Ramos (cell line): ENCODE measurements at regions not wholly inside any gene's neighbourhood (a gene's known extent, or its start where the extent isn't known, plus 50 kb on each side); places are given as distances from the start of the nearest gene placed in this dataset.

Experiments used
- in situ Hi-C: fragments of 300-500 bp; cut with MboI; formaldehyde crosslinking; loops from one replicate; pipeline ENCODE4 v1.14.3; 2022; ENCODE audit warnings: low sequenced_read_pairs; ENCODE audit not compliant: unreplicated experiment

DNA sequence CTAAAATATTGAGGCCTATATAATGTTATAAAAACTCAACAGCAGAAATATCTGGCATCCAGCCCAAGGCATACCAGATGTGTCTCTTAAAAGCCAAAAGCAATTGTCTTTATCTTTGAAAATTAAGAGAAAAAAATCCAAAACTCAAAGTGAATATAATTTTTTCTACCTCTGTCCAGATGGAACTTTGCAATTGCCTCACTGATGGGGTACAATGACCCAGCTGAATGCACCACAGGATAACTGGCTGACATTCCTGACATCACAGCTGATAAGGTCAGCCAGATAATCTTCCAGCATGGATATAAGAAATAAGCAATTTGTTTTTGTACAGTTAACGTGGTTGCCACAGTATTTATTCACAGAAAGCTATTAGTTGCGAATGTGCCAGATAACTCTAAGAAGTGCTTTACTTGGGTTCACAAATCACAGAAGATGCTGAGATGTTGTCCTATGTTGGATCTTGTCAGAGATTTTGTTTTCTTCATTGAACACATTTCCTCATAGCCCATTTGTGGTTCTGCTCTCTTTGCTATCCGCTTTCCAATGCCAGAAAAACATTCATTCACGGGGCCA is 566.9 kb upstream of the CCDC54 start:
- in situ Hi-C loops, result no loop called here

DNA sequence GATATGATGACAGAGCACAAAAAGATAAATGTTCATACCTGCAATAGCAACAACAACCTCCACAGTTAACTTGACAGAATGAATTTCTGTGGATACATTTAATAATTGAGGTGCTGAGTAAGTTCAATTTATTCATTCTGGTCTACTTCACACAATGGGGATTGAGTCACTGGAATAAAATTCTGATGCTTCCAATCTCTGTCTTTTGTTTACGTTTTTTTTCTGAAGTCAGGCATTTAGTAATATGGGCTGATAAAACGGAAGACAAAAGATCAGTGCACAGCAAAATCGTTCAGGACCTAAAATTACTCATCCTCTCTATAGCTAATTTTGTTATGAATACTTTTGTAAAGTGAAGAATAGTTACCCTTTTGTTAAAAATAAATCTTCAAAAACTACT is 565.9 kb upstream of the CCDC54 start:
- in situ Hi-C loops, result no loop called here

DNA sequence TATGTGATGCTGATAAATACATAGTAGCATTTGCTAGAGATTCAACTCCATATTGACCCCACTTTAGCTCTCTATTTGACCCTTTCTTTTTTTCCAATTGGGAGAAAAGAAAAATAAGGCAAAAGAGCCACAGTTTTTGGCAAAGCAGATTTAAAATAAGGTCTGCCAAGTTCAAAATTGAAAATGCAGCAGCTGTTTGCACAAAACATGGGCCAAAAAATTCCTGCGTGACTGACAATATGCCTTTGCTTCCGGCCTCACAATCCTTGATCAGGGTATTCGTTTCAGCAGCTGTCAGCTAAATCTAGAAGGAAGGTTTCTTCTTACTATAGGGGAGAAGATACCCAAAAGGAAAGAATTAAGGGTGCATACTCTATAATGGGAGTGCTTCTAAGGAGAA is 563.5 kb upstream of the CCDC54 start:
- in situ Hi-C loops, result no loop called here

DNA sequence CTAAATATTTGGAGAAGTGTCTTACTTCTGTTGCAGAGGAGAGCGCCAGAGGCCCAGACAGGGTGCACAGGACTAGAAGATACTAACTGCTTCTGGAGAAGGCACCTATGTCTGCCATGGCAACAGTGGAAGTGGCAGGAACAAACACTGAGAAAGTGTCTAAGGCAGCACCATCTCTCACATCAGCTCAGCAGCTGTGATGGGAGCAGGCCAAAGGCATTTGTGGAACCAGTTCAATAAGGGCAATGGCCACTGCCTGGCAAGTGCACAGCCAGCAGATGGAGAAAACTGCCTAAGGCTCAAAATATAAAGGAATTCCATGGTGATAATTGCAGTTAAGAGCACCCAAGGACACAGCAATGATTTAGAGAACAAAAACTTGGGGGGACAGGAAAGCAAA is 563.0 kb upstream of the CCDC54 start:
- in situ Hi-C loops, result no loop called here

DNA sequence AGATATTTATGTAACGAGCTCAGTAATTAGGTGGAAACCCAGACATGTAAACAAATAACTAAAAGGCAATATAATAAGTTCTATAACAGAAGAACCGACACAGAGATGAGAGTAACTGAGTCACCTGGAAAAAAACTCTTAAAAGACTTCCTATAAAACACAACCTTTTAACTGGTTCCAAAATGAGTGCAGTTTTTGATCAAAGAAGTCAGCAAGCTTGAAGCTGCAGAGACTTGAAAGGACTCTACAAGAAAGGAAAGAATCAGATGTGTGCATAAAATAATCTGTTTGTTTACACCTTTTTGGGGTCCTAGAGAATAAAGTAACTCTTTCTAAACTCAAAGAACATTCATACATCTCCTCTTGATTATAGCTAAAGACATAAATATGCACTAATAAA is 560.4 kb upstream of the CCDC54 start:
- in situ Hi-C loops, result no loop called here

DNA sequence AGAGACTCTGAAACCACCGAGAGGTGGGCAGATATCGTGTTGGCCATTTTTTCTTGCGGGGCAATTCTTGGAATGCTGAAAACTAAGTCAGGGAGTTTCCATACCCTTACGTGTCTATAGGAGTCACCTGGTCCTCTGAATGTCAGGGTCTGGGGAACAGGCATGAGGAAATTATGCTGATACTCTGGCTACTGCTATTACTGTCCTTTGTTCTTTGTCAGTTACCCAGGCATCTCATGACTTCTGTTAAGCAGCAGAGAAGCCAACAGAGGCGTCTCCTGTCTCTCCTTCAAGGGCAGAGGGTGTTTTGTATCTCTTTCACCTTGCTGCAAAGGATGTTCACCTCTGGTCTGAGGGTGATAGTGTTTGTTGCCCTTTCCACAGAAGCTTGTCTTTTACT is 559.5 kb upstream of the CCDC54 start:
- in situ Hi-C loops, result no loop called here

DNA sequence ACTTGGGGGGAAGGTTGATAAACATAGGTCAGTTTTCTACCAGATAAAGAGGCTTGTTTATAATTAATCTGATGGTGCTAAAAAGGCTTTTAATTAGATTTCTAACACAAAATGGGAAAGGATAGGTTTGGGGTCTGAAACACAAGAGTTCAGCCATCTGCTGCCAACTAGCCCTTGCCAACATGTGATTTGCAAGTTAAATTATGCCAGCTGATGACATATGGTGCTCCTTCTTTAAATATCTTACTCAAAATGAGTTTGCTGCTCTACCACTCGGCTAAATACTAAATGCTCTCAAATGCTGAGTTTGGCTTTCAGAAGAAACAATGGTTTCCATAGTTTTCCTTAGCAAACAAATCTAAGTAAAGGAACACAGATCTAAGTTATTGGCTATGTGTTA is 557.8 kb upstream of the CCDC54 start:
- in situ Hi-C loops, result no loop called here

DNA sequence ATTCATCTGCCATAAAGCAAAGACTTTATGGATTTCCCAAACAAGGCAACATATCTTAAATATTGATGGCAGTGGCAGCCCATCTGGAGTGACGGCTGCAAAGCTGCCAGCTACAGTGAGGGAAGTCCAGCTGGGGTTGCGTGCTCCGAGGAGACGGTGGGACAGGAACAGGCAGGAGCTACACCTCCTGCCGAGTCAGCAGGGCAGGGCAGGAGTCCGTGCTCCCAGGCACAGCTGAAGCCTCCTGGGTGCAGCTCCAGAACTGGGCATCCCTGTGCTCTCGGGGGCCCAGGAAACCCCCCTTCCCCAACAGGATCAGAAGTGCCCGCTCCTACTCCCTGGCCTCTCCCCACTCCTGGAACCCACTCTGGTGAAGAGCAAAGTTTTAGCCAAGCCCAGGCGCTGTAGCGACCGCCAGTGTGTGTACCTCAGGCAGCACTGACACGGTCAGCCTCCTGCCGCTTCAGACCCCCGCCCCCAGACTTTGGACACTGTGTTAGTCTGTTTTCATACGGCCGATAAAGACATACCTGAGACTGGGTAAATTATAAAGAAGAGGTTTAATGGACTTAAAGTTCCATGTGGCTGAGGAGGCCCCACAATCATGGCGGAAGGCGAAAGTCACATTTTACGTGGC is 556.4 kb upstream of the CCDC54 start:
- in situ Hi-C loops, result no loop called here

DNA sequence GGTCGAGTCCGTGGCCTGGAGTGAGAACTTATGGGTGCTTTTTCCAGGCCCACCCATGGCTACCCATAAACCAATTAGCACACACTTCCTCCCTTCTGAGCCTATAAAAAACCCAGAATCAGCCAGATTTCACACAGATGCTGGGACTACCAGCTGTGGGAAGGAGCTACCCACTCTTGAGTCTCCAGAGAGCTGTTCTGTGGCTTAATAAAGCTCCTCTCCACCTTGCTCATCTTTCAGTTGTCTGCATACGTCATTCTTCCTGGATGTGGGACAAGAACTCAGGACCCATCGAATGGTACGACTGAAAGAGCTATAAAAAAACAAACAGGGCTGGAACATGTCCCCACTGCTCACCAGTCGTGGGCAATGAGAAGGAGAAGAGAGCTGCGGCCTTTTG is 555.4 kb upstream of the CCDC54 start:
- in situ Hi-C loops, result no loop called here

DNA sequence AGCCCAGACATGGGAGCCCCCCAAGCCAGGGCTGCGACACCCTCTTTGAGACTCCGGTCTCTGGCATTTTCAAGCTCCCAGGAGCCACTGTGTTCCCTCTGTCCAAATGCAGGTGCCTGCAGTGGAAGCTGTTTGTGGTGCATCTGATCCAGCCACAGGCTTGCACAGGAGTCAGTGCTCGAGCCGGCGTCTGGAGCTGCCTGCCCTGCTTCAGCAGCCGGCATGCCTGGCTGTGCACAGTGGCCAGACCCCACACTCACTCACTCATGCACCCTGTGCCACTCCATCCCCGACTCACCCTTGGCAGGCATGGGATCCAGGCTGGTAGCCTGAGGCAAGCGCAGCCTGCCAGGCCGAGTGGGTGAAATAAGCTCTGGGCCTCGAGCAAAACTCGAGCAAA is 555.0 kb upstream of the CCDC54 start:
- in situ Hi-C loops, result no loop called here

DNA sequence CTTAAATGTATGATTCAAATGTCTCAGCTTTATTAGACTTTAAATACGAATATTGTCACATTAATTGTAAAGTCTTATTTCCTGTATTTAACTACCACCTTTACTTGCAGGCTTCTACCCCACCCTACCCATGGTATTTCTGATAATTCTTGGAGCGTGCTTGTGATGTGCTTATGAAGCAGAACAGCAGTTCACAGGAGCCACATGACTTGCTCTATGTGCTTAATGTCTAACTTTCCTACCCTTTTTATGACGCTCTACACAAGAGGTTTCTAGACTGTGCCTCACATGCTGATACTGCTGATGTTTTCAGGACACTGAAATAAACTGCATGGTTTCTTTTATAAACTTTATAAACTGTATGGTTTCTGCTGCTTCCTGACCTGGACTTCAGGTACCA is 553.5 kb upstream of the CCDC54 start:
- in situ Hi-C loops, result no loop called here

DNA sequence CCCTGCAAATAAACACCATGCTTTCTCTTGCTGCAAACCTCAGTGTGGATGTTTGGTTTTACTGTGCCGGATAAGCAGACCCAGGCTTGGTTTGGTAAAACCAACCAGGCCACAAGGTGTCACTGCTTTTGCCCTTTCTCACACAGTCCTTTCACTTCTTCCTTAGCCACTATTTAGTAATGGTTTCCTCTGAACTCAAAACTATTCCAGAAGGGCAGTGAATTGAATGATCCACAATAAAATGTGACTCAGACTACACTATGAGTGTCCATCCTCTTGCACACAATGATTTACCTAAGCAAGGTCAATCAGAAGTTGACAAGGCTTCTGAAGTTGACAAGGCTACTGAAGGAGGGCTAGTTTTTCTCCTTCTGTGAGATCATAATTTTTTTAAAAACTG is 552.4 kb upstream of the CCDC54 start:
- in situ Hi-C loops, result no loop called here

DNA sequence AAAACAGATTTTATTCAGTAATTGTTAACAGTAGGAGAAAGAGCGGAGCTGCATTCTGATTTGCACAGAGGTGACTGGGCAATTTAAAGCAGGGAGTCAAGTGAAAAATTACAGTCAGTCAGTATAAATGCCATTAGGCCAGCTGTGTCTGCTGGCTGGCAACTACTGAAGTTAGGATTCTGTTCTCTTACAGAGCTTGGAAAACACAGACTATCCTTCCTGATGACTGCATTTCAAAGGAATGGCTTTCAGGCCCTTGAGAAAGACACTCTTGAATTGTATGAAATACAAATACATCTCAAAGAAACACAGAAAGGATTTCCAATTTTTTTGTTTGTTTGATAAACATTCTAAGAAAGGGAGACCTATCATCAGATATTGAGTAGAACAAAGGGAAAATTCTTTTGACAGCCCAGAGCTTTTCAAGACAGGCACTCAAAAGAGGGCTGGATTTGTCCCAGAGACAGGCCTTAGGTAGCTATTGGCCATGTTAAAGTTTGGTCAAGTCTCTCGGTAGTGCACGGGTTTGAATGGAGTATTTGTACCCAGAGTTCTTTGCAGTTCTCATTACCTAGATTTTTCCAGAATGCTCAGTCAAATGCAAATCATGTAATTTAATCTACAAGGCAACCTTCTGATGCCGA is 551.2 kb upstream of the CCDC54 start:
- in situ Hi-C loops, result no loop called here

DNA sequence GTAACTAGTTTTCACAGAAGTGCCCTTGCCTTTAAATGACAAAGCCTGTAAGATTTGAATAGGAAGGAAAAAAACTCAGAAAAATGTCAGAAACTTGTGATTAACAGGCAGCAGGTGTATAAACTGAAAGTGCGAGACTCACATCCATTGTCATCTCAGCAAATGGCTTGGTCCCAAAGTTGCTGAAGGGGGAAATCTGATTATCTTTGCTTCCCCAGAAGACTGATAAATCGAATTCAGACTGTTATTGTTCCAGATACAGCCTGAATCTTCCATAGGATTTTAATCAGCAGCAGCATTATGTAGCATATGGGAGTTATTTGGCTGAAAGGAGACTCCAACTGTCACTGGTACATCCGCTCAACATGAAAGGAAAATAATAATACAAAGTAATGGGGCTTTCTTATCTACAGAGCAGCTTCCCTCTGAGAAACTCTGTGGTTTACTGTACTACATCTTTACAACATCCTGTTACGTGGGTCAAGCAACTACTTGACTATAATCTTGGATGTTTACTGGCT is 550.4 kb upstream of the CCDC54 start:
- in situ Hi-C loops, result no loop called here

DNA sequence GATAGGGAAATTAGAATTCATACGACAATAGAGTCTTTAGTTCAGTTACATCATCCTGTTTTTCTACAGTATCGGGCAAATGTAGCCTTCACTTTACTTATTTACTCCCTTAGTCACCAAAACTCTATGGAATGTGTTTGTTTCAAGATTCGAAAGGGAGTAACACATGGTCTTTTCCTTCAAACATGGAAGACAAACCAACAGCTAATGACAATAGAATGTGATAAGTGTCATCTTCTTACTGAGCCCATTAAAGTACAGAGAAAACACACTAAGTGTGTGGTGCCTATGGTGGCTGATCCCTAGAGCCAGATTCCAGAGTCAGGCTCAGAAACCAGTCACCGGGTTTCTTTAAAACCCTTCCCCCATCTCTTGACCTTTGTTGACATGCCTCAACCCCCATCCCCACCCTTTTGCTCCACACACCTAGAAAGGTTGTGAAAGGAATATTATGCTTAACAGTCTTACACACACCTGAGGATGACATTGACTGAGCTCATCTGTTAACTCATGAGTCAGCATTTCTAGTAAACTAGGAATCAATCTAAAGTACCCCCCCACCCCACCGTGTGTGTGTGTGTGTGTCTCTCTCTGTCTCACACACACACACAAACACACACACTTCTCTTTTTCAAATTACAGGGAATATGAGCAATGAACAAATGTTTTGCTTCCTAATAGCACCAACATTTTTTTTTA is 549.6 kb upstream of the CCDC54 start:
- in situ Hi-C loops, result no loop called here

DNA sequence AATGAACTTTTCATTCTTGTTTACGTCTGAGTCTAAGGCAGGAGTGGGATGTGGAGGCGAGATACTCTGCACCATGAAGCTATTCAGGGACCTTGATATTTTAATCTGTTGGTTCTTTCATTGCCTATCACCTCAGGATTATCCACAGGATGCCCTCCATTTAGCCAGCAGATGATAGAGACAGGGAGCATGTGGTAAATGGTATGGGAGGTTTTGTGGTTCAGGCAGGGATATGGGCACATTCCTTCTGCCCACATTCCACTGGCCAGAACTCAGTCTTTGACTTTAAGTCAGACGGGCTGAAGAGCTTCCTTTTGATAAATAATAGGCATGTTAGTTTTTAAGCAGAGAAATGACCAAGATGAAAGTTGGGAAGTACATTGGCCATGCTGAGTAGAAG is 548.0 kb upstream of the CCDC54 start:
- in situ Hi-C loops, result no loop called here

DNA sequence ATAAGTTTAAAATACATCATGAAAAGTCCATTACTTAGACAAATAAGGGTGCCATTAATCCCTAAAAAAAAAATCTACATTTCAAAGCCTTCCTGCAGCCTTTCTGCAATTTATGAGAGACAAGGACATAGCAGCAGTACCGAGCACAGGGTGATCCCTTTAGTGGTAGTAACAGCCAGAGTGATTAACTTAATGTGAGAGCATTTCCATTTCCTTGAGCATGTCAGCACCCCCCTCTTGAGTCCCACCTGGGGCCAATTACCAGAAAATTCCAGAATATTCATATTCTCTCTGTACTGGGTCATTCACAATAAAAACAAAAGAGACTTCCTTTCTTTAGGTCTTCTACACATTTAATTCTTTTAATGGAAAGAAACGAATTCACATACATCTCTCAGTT is 546.9 kb upstream of the CCDC54 start:
- in situ Hi-C loops, result no loop called here

DNA sequence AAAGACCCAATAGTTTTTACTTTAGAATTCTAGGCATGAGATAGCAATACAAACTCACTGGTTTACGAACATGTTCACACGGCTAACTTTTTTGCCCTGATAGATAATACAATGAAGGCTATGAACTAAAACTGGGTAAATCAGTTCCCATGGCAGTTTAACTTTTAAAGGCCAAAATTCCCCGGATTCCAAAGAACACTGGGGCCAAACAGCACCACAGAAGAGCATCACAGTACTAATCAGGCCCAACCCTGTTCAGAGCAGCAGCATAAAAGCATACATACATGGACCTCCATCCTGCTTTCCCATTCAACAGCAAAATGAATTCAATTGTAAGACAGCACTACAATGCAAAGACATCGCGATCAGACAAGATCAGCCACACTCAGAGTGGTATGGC is 540.3 kb upstream of the CCDC54 start:
- in situ Hi-C loops, result no loop called here

DNA sequence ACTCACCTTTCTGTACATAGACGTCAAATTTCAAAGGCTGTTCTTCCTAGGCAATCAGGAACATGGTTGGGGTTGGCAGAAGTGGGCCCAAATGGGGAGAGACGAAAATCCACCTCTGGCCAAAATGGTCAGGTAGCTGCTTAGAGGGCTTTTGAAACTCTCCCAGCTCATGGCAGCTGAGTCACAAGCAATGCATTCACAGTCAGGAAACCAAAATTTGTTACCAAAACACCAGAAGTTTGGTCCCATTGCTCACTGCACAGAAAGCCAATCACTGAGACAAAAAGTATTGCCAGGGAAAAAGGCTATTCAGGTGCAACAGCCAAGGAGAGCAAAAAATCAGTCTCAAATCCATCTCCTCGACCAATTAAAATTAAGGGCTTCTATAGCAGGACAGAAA is 539.6 kb upstream of the CCDC54 start:
- in situ Hi-C loops, result no loop called here

DNA sequence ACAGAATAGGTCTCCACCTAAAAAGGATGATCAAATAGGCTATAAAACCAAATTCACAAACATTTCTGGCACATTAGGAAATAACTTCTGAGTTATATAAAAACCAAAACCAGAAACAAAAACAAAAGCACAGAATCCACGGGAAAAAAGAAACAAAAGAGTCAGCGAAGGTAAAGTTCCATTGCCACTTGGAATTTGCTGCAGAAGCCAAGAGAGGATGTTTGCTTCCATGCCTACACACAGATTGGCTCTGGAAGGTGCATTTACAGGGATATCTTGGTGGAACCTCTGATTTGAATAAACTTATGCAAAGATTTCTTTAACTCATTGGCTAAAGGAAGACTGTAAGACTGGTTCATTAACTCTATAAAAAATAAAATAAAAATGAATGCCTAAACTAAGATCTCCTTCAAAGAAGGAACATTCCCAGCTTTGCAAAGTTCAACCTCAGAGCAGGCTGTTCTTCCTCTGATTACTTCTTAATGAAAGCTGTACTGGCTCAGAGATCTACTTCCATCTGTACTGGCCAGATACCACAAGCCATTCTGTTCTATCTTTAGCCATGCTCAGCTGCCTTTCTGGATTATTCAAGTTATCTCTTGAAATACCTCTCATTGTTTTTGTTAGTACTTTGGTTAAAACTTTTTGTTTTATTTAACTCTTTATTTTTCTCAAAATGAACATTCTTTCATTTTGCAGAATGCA is 537.5 kb upstream of the CCDC54 start:
- in situ Hi-C loops, result no loop called here

DNA sequence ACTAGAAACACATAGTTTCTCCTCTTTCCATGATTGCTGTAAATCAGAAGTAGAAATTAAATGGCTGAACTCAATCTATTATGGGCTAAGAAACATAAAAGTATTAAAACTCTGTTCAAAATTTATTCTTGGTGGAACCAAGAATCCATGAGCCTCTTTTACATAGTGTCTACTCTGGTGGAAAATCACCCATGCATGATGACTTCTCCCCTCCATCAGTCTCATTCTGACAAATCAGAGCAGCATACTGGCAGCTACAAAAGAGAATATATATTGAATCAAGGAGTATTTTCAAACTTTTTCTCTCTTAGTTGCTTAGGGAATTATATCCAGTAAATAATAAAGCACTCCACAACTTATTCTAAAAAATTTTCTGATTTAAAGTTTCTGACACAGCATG is 536.9 kb upstream of the CCDC54 start:
- in situ Hi-C loops, result no loop called here
